Astrocyte (in vitro differentiated cells and primary cell): ENCODE measurements at regions not wholly inside any gene's neighbourhood (a gene's known extent, or its start where the extent isn't known, plus 50 kb on each side); places are given as distances from the start of the nearest gene placed in this dataset.

Experiments
- DNase-seq: peaks from one replicate; pipeline ENCODE4 v3.0.0-alpha.2; 2010; ENCODE audit warnings: low read depth
- FAIRE-seq: peaks from 2 replicates; lab custom pipeline; 2011; peaks lifted over from hg19 to GRCh38; lab: Jason Lieb, UNC
- H2AFZ ChIP-seq: 2 replicates; pipeline ENCODE4 v1.6.0; 2012; ENCODE audit warnings: low read depth, low read length, inconsistent platforms
- H3K27ac ChIP-seq: 2 replicates; pipeline ENCODE4 v1.5.1; 2011; ENCODE audit warnings: low read depth, low read length, inconsistent platforms
- H3K27me3 ChIP-seq: 2 replicates; pipeline ENCODE4 v1.6.0; 2011; ENCODE audit warnings: low read length, inconsistent platforms; ENCODE audit not compliant: insufficient read depth
- H3K36me3 ChIP-seq: 2 replicates; pipeline ENCODE4 v1.5.1; 2011; ENCODE audit warnings: low read length, inconsistent platforms; ENCODE audit not compliant: insufficient read depth
- H3K4me1 ChIP-seq: 2 replicates; pipeline ENCODE4 v1.5.1; 2011; ENCODE audit warnings: low read length, inconsistent platforms; ENCODE audit not compliant: insufficient read depth
- H3K4me2 ChIP-seq: 2 replicates; pipeline ENCODE4 v1.6.0; 2012; ENCODE audit warnings: low read length, inconsistent platforms
- H3K4me3 ChIP-seq: 2 replicates; pipeline ENCODE4 v1.5.1; 2011; ENCODE audit warnings: low read depth, mild to moderate bottlenecking, low read length, inconsistent platforms; ENCODE audit not compliant: insufficient read depth
- H3K79me2 ChIP-seq: 2 replicates; pipeline ENCODE4 v1.6.0; 2012; ENCODE audit warnings: mild to moderate bottlenecking, low read length, inconsistent platforms; ENCODE audit not compliant: insufficient read depth
- H3K9ac ChIP-seq: 2 replicates; pipeline ENCODE4 v1.6.0; 2012; ENCODE audit warnings: mild to moderate bottlenecking, low read length, inconsistent platforms
- H3K9me3 ChIP-seq: 2 replicates; pipeline ENCODE4 v1.5.1; 2012; ENCODE audit warnings: low read depth, mild to moderate bottlenecking, low read length, inconsistent platforms; ENCODE audit not compliant: insufficient read depth
- H4K20me1 ChIP-seq: 2 replicates; pipeline ENCODE4 v1.6.0; 2012; ENCODE audit warnings: low read length, inconsistent platforms; ENCODE audit not compliant: insufficient read depth
- H3K27ac Mint-ChIP-seq: one replicate; pipeline ENCODE4 v1.8.0; 2021; ENCODE audit warnings: mild to moderate bottlenecking, mixed read lengths; ENCODE audit not compliant: unreplicated experiment
- H3K27me3 Mint-ChIP-seq: one replicate; pipeline ENCODE4 v1.8.0; 2021; ENCODE audit warnings: low read depth, mixed read lengths; ENCODE audit not compliant: unreplicated experiment
- H3K36me3 Mint-ChIP-seq: one replicate; pipeline ENCODE4 v1.8.0; 2021; ENCODE audit warnings: low read depth, mixed read lengths; ENCODE audit not compliant: unreplicated experiment
- H3K4me1 Mint-ChIP-seq: one replicate; pipeline ENCODE4 v1.8.0; 2021; ENCODE audit warnings: low read depth, mixed read lengths; ENCODE audit not compliant: unreplicated experiment
- H3K4me3 Mint-ChIP-seq: one replicate; pipeline ENCODE4 v1.8.0; 2021; ENCODE audit warnings: mild to moderate bottlenecking, moderate library complexity, mixed read lengths; ENCODE audit not compliant: unreplicated experiment
- H3K9me3 Mint-ChIP-seq: one replicate; pipeline ENCODE4 v1.8.0; 2021; ENCODE audit warnings: mild to moderate bottlenecking, mixed read lengths; ENCODE audit not compliant: unreplicated experiment
- CTCF ChIP-seq: IDR thresholded peaks from 2 replicates; pipeline ENCODE4 v1.5.1; 2011; ENCODE audit warnings: low read depth, mild to moderate bottlenecking, inconsistent platforms, low read length, moderate library complexity; ENCODE audit not compliant: insufficient read depth
- EZH2 ChIP-seq: IDR thresholded peaks from 2 replicates; pipeline ENCODE4 v1.6.1; 2012; ENCODE audit warnings: mild to moderate bottlenecking, low read length, inconsistent platforms; ENCODE audit not compliant: insufficient read depth

DNA sequence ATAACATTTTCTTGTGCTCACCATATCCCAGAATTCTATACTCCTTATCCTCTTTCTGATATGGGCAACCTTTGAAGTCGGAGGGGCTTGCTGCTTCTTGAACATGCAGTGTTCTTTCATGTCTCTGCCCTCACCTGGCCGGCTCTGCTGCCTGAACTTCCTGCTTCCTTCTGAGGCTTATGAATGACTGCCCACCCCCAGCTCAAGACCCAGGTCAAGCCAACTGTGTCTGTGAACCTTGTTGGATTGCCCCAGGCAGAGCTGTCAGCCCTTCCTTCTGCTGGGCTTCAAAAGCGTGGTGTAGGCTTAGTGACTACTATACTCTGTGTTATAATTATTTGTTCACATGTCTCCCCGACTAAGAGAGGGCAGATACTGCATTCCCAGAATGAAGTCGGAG is 506.5 kb downstream of the HS3ST4 start:
- H3K4me2 ChIP-seq = no peak overlapping the region
- no peaks in the 10 kb centered on the region for H3K4me1 ChIP-seq
- Mint-ChIP-seq H3K27me3 (no peaks in the 10 kb centered on the region), H3K4me1 (no peaks in the 10 kb centered on the region), H3K27ac (no peak overlapping the region), H3K4me3 (no peak overlapping the region), H3K36me3 (no peaks in the 10 kb centered on the region), H3K9me3 (peaks cover 2% of the 10 kb centered on the region)
- H4K20me1 ChIP-seq = no peaks in the 10 kb centered on the region
- FAIRE-seq = no peak
- no peaks in the 10 kb centered on the region for H3K9me3 ChIP-seq
- TF ChIP-seq EZH2 (no peak), CTCF (no peak)
- H3K9ac ChIP-seq = no peak overlapping the region
- H3K4me3 ChIP-seq = no peak overlapping the region
- H2AFZ ChIP-seq = no peak overlapping the region
- no peak overlapping the region for H3K27ac ChIP-seq
- DNase-seq = no peak
- no peaks in the 10 kb centered on the region for H3K36me3 ChIP-seq
- no peaks in the 10 kb centered on the region for H3K27me3 ChIP-seq
- no peaks in the 10 kb centered on the region for H3K79me2 ChIP-seq

GRCh38 chr16:26204138-26204537 is 512.4 kb downstream of the HS3ST4 start:
- Mint-ChIP-seq H3K4me3 (no peak overlapping the region), H3K27ac (no peak overlapping the region), H3K36me3 (no peaks in the 10 kb centered on the region), H3K4me1 (peaks cover 2% of the 10 kb centered on the region), H3K9me3 (peaks cover 2% of the 10 kb centered on the region), H3K27me3 (no peaks in the 10 kb centered on the region)
- H3K27me3 ChIP-seq = no peaks in the 10 kb centered on the region
- no peaks in the 10 kb centered on the region for H4K20me1 ChIP-seq
- H3K4me3 ChIP-seq = no peak overlapping the region
- FAIRE-seq (no peak), DNase-seq (no peak)
- no peak overlapping the region for H3K27ac ChIP-seq
- H3K79me2 ChIP-seq = no peaks in the 10 kb centered on the region
- no peak overlapping the region for H3K9ac ChIP-seq
- TF ChIP-seq EZH2 = no peak
- TF ChIP-seq CTCF = no peak
- no peaks in the 10 kb centered on the region for H3K9me3 ChIP-seq
- no peaks in the 10 kb centered on the region for H3K4me1 ChIP-seq
- H3K36me3 ChIP-seq = no peaks in the 10 kb centered on the region
- no peak overlapping the region for H2AFZ ChIP-seq
- no peak overlapping the region for H3K4me2 ChIP-seq

DNA sequence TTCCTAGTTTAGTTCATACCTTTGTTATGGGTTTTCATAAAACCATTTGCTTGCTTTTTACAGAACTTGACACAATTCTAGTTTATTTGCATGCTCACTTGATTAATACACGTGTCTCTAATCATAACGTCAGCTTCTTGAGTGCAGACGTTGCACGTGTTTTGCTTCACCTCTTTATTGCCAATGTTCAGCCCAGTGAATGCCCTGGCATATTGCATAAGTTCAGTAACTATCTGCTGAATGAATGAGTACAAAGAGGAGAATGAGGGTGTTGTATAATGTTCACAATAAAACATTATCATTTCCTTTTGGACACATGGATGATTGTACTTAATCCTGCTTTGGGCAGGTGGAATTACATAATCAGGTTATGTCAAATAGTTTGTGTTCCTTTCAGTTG is 519.8 kb downstream of the HS3ST4 start:
- no peaks in the 10 kb centered on the region for H3K9me3 ChIP-seq
- no peak overlapping the region for H2AFZ ChIP-seq
- TF ChIP-seq EZH2 = no peak
- TF ChIP-seq CTCF = no peak
- no peak overlapping the region for H3K27ac ChIP-seq
- no peaks in the 10 kb centered on the region for H3K27me3 Mint-ChIP-seq
- no peaks in the 10 kb centered on the region for H3K36me3 Mint-ChIP-seq
- H3K79me2 ChIP-seq = no peaks in the 10 kb centered on the region
- no peaks in the 10 kb centered on the region for H4K20me1 ChIP-seq
- FAIRE-seq = no peak
- H3K27ac Mint-ChIP-seq = no peak overlapping the region
- H3K4me2 ChIP-seq = no peak overlapping the region
- no peak for DNase-seq
- no peaks in the 10 kb centered on the region for H3K9me3 Mint-ChIP-seq
- H3K4me3 Mint-ChIP-seq = no peak overlapping the region
- no peaks in the 10 kb centered on the region for H3K36me3 ChIP-seq
- H3K9ac ChIP-seq = no peak overlapping the region
- H3K4me1 Mint-ChIP-seq = no peaks in the 10 kb centered on the region
- H3K4me1 ChIP-seq = no peaks in the 10 kb centered on the region
- no peak overlapping the region for H3K4me3 ChIP-seq
- no peaks in the 10 kb centered on the region for H3K27me3 ChIP-seq
